Renal cortex interstitium (tissue), 11 donors: ENCODE measurements at regions not wholly inside any gene's neighbourhood (a gene's known extent, or its start where the extent isn't known, plus 50 kb on each side); places are given as distances from the start of the nearest gene placed in this dataset.
A peak's percentile ranks its signal among the peaks of the same experiment; 100 is the strongest.
"Not testable (repeated sequence)": the region's sequence is repeated elsewhere in the genome, so short reads cannot be mapped to it uniquely, and the experiment has no call there.

Experiments
- DNase-seq, 11 donors: peaks; one replicate each; pipeline ENCODE4 v3.0.0-alpha.2; 2013; ENCODE audit warnings: low read depth in 9 of 11, low spot score in 4 of 11; ENCODE audit errors: extremely low read depth in 1 of 11

DNA sequence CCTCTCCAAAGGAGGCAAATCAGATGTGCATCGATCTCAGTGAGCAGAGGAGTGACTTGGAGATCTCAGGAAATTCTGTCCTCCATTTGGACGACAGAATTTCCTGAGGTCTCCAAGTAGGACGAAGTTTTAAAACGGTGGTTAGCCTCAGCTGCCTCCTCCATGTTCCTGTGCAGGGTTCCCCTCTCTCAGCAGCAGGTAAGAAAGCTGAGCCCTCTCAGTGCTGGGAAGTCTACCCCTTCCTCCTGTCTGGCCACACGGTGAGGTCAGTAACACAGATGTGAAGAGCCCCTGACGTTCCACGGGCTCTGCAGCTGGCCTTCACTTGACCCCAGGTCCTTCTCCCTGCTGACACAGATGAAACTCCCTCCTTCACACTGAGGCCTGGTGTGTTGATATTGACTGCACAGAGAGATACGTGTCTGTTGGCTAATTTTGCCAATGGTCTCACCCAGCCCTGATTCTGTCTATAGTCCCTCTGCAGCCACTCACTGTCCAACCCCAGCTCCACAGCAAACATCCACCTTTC is 607.4 kb upstream of the B3GAT1 start:
- DNase-seq, result no peak

DNA sequence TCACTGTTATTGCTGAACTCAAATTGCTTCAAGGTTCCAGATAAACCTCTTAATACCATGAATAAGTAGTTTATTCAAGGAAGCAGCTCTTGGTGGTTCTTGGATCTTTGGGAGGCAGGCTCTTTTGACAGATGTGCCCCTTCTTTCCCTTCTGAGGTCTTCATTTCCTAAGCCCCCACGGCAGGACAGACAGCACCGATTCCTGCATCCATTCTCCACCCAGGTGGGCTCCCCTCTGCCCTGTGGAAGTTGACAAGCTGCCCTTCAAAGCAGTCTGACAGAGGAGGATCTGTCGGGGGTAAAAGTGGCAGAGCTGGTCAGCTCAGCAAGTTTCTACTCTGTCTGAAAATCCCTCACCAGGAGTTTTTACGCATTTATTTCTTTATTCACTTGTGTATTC is 605.3 kb upstream of the B3GAT1 start:
- no peak for DNase-seq

DNA sequence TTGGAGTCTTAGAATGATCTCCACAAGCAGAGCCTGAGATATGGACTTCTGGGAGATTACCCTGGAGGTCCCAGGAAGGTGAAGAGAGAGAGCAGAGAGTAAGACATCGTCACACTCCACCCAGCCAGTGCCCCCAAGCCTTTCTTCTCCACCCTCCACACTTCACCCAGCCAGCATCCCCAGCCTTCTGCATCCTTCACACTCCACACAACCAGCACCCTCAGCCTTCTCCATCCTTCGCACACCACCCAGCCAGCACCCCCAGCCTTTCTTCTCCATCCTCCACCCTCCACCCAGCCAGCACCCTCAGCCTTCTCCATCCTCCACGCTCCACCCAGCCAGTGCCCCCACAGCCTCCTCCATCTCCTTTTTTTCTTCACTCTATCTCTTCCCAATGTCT is 603.9 kb upstream of the B3GAT1 start:
- no peak for DNase-seq

DNA sequence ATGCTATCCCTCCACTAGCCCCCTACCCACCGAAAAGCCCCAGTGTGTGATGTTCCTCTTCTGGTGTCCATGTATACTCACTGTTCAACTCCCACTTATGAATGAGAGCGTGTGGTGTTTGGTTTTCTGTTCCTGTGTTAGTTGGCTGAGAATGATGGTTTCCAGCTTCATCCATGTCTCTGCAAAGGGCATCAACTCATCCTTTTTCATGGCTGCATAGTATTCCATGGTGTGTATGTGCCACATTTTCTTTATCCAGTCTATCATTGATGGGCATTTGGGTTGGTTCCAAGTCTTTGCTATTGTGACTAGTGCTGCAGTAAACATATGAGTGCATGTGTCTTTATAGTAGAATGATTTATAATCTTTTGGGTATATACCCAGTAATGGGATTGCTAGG is 599.3 kb upstream of the B3GAT1 start:
- not testable (repeated sequence) for DNase-seq

DNA sequence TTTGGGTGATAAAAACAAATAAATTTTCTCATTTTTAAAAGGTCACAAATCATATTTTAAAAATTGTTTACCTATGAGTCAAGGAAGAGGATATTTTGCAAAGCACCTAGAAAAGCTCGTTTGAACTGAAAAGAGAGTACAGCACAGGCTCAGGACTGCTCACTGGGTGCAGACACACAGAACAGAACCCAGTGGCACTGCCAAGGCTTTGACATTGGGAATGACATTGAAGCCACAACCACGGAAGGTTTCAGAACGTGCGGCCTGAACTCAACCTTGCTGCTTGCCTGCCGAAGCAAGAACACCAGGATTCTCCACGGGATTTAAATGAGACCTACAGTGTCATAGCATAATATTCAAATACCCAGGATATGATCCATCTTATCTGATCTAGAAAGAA is 597.1 kb upstream of the B3GAT1 start:
- DNase-seq, result no peak

DNA sequence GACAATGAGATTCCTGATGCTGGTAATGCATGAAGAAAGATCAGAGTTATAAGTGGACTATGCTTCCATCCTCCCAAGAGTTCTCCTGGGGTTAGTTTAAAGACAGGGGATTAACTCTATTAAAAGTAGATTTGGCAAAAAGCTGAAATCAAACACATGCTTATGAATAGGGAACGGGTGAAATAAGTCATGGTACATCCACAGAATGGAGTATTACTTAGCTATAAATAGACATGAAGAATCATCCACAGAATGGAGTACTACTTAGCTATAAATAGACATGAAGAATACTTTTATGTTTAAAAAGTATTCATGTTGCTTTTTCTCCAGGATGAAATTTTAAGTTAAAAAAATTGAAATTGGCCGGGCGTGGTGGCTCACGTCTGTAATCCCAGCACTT is 596.4 kb upstream of the B3GAT1 start:
- DNase-seq, result no peak

DNA sequence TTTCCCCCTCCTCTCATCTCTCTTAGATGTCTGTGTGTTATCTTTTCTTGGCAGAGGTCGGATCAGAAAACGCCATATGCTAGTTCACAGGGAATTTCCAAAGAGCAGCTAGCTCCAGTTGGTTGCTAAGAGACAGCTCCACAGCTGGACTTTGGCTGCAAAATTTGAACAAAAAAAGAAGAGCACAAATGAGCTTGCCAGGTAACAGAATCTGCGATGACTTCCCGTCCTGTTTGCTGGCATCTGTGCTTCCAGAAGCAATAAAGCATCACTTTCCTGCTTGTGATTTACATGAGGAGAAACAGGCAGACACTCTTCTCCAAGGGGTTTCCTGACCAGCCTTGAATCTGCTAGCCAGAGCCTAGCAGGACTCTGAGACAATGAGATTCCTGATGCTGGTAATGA is 596.0 kb upstream of the B3GAT1 start:
- DNase-seq, result peak in 2 of 11 donors; percentile 30 to 52

DNA sequence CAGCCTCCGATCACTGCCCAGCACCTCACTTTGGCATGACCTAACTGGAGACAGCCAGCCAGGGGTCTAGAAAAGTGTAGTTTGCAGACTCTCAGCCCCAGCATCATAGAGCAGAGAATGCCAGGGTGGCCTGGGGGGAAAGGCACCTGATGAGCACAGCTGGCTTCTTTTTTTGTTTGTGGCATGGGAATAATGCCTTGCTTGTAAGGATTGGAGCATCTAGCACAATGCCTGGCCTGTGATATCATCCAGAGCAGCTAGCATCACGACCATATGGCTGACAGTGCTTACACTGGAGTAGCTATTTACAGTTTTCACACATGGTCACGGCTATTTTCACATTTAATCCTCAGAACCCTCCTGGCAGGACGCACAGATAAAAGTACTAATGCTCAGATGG is 594.8 kb upstream of the B3GAT1 start:
- DNase-seq, result no peak

DNA sequence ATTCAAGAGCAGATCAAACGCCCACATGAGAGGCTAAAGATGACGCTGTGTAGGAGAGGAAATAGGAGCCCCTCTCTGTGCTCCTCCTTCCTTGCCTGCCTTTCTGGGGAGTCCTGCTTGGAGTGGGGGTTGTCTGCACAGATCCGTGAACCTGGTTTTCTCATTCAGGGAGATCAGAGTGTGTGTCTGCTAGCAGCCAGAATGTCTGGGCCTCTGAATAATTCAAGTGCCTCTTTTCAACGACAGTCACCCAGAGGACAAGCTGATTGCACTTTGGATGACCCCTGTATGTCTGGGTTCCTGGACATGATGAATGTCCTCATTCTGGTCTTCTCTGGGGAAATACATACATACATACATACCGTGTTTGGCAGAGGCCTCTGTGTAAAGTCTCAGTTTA is 592.5 kb upstream of the B3GAT1 start:
- DNase-seq, result no peak

DNA sequence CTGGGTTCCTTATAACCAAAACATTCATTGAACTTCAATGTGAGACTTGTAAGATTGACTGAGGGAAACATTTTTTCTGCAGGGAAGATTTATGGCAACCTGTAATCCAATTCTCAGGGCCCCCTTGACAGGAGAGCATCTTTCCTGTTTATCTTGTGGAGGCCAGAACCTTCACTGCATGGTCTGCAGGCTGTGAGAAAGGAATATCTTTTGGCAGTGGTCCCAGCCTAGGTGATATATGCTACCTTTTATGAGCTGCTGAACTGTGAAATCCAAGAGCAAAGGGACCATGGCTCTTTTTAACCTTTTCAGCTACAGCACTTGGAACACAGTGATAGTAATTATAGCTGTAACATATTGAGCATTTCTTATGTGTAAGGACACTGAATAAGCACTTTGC is 590.2 kb upstream of the B3GAT1 start:
- peak in 8 of 11 donors; percentile 28 to 84 (median 70) for DNase-seq

DNA sequence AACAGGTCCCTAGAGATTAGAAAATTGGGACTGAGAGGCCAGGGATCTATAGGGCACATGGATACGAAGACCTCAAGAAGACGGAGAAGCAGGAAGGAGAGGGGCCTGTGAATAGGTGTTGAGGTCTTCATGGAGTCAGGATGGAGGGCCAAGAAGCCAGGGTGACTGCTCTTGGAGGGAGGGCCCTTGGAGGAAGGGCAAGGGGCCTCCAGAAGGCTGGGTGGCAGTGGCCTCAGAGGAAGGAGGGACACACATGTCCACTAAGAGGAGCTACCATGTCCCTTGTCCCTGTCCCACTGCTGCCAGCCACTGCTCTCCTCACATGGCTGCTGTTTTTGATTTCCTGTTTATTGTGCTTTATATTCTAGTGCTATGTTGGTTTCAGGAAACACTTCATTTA is 589.5 kb upstream of the B3GAT1 start:
- no peak for DNase-seq

DNA sequence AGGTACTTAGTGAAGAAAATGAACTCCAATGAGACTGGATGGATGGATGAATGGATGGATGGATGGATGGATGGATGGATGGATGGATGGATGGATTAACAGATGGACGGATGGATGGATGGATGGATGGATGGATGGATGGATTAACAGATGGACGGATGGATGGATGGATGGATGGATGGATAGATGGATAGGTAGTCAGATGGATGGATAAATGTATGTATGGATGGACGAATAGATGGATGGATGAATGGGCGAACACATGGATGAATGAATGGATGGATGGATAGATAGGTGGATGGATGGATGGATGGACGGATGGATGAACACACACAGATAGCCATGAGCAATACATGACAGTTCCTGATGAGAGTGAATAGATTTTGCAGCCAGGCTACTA is 589.0 kb upstream of the B3GAT1 start:
- DNase-seq, result not testable (repeated sequence)

DNA sequence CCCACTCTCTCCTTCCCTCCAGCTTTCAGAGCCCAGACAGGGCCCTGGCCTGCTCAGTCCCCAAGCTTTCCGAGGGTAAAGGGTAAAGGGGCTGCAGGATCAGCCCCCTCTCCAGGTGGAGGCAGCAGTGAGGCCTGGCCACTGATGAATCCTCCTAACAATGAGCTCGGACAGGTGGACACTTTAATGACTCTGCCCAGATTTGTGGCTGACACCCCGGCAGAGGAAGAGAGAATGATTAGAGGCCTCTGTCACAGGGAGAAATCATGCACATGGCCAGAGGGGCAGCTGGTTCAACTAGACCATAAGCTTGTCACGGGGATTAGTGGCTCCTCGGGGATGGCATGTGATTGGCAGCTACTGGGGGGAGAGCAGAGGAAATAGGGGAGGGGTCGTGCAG is 587.5 kb upstream of the B3GAT1 start:
- DNase-seq, result peak in 2 of 11 donors; percentile 38 to 63

DNA sequence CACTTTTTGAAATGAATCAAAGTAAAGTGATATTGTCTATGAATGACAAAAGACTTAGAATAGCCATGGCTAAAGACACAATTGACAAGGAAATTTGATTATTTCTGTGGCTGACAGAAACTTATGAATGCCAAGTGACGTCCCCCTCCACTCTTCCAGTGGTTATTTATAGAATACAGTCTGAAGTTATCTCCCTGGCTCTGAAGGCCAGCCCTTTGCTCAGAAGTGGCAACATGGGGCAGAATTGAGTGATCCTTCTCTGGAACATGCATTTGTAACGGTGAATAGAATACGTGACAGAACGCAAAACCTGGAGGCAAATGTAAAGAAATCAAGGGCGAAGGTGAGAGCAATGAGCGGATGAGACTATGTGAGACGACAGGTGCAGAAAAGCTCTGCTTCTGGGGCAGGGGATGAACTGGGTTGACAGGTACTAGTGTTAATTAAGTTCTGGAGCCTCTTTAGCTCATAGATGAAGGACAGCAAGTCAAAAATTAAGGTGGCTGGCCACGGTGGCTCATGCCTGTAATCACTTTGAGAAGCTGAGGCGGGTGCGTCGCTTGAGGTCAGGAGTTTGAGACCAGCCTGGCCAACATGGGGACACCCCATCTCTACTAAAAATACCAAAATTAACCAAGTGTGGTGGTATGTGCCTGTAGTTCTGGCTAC is 585.7 kb upstream of the B3GAT1 start:
- no peak for DNase-seq

DNA sequence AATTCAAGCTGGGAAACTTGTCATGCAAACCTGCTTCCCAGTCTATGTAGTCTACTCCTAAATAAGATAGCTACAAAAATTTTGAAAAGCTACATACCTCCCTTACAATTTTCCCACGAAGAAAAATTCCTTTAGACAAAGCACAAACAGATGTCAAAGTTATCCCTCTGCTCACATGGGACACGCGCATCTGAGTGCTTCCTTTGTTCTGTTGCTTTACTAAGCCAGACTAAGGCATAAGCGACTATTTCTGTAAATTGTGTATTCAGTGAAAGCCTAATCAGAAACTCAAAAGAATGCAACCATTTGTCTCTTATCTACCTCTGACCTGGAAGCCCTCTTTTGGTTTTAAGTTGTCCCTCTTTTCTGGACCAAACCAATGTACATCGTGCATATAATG is 583.7 kb upstream of the B3GAT1 start:
- DNase-seq, result no peak

DNA sequence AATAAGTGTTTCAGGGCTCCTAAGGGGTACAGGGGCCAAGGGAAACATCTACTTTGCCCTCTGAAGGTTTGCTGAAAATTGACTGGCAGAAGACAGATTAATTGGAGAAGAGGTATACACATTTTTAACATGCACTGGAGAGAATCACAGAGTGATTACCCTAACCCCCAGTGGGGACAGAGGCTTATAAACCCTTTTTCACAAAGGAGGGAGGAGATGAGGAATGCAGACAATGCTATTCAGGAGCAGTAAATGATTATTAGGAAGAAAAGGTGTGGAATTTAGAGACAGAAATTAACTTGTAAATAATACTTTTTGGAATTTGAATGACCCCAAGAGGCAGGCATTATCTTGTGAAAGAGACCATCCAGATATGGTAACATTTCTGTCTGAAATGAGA is 582.4 kb upstream of the B3GAT1 start:
- no peak for DNase-seq

DNA sequence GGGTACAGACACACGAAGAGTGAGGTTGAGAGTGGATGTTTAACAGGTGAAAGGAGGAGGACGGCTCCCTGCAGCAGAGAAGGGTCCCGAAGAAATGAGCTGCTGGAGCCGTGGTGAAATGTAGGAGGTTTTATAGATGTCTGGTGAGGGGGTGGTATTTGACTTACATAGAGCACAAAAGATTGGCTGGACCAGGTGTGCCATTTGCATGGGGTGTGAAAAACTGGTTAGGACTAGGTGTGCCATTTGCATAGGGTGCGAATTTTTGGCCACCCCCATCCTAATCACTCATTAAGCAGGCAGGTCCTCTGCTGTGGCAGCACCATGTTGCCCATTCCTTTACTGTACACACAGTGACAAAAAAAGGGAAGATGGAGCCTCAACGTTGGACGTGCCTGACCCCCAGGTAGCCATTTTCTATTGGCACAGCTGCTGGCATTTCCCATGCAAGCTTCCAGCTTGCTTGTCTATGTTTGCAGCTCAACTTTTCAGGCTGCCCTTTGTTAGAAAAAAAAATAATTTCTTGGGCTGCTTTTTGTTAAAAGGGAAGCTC is 581.7 kb upstream of the B3GAT1 start:
- DNase-seq, result no peak

DNA sequence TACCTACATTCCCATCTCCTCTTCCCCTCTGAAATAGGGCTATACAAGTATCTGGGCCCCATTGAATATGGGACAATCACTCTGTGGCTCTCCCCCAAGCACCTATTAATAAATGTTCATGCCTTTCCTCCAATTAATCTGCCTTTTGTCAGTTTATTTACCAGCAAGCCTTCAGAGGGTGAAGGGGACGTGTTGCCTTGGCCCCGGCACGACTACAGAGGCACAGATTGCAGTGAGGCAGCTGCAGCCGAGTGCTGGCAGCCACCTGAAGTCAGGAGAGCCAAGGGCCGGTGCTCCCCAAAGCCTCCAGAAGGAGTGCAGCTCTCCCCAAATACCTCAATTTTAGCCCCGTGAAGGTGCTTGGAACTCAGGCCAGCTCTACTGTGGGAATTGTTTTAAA is 580.9 kb upstream of the B3GAT1 start:
- DNase-seq, result no peak

DNA sequence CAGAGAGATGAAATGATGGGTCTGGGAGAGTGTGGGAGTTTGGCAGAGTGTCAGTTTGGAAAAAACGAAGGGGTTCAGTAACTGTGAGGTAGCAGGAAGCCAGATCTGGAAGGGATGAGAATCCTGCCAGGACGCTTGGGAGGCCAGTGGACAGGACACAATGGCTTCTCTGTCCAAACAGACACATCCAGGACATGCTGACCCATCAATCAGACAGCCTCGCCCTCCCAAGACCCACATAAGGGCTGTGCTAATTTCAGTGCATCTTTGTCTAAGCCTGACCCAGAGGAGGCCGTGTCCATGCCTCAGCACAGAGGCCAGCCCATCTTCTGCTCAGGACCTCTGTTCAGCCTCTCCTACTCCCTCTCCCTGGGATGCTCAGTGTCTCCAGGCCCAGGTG is 576.5 kb upstream of the B3GAT1 start:
- no peak for DNase-seq

DNA sequence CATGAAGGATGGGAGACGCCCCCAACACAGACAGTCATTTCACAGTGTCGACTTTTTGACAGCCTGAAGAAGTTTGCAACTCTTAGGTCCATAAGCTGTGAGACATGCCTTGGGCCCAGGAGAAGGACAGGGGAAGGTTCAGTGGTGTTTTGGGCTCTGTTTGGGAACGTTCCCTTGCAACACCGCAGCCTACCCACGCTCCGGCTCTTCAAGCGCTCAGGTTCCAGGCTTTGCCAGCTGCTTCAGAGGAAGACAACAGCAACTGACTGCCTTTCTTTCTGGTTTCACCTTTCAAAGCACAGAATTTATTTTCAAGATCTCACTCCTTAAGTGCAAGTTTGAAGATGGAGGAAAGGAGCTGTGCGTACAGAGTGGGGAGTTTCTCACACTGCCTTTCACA is 575.8 kb upstream of the B3GAT1 start:
- DNase-seq, result no peak

DNA sequence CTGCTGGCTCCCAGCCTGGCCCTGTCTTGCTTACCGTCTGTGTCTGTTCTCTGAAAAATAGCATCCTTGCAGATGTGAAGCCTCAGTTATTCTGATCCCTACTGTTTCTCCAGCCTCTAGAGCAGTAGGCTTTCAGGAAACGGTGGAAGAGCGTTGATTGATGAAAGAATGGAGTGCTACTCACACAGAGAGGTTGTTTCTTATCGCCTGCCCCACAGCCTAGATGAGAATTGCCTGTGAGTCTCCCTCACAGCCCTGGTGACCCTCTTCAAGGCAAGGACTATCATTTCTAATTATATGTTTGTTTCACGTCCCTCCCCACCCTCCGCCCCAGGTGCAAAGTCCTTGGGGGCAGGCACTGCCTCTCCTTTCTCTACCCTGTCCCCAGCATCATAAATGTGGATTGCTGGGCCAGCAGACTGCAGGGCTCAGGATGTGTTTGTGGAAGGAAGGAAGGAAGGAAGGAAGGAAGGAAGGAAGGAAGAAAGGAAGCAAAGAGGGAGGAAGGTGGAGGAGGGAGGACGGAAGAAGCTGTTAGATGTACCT is 575.3 kb upstream of the B3GAT1 start:
- DNase-seq, result no peak
